Neural cell (in vitro differentiated cells): ENCODE measurements at regions not wholly inside any gene's neighbourhood (a gene's known extent, or its start where the extent isn't known, plus 50 kb on each side); places are given as distances from the start of the nearest gene placed in this dataset.

Experiments used
- H2AFZ ChIP-seq: fragments of 200-600, 300-800 bp; sonication (generic), shearing (Covaris generic); 2 replicates; pipeline ENCODE4 v1.6.0; 2014; ENCODE audit warnings: low read depth, mild to moderate bottlenecking, antibody characterized with exemption, low read length, moderate library complexity
- H3F3A ChIP-seq: fragments of 200-600 bp; shearing (Covaris generic); 2 replicates; pipeline ENCODE4 v1.6.1; 2016; ENCODE audit warnings: mild to moderate bottlenecking, moderate library complexity, mixed read lengths, antibody characterized with exemption, low read length; ENCODE audit not compliant: insufficient read depth, poor library complexity, severe bottlenecking
- H3K27ac ChIP-seq: fragments of 200-600, 300-800 bp; sonication (generic), shearing (Covaris generic); 2 replicates; pipeline ENCODE4 v1.5.1; 2014; ENCODE audit warnings: mild to moderate bottlenecking, low read length, moderate library complexity
- H3K27me3 ChIP-seq: fragments of 300-800, 200-600 bp; sonication (generic), shearing (Covaris generic); 2 replicates; pipeline ENCODE4 v1.6.0; 2014; ENCODE audit warnings: mild to moderate bottlenecking, low read depth, low read length, moderate library complexity; ENCODE audit not compliant: insufficient read depth
- H3K36me3 ChIP-seq: fragments of 300-800, 200-600 bp; sonication (generic), shearing (Covaris generic); 2 replicates; pipeline ENCODE4 v1.5.1; 2014; ENCODE audit warnings: mild to moderate bottlenecking, antibody characterized with exemption, low read length, moderate library complexity; ENCODE audit not compliant: insufficient read depth
- H3K4me2 ChIP-seq: fragments of 300-800, 200-600 bp; sonication (generic), shearing (Covaris generic); 2 replicates; pipeline ENCODE4 v1.6.0; 2014; ENCODE audit warnings: mild to moderate bottlenecking, low read length
- H3K4me3 ChIP-seq: fragments of 300-800, 200-600 bp; sonication (generic), shearing (Covaris generic); 2 replicates; pipeline ENCODE4 v1.5.1; 2014; ENCODE audit warnings: mild to moderate bottlenecking, low read length, moderate library complexity
- H3K79me2 ChIP-seq: fragments of 200-600 bp; shearing (Covaris generic); replicated peaks from 2 replicates; pipeline ENCODE4 v1.6.0; 2014; ENCODE audit warnings: mild to moderate bottlenecking, low read length, moderate library complexity; ENCODE audit not compliant: insufficient read depth
- H3K9ac ChIP-seq: fragments of 300-800, 200-600 bp; sonication (generic), shearing (Covaris generic); 2 replicates; pipeline ENCODE4 v1.6.1; 2016; ENCODE audit warnings: mild to moderate bottlenecking, low read length, mixed read lengths
- H3K9me2 ChIP-seq: fragments of 200-600 bp; shearing (Covaris generic); 2 replicates; pipeline ENCODE4 v1.6.1; 2016; ENCODE audit warnings: mild to moderate bottlenecking, low read length, mixed read lengths; ENCODE audit not compliant: insufficient read depth
- H3K9me3 ChIP-seq: fragments of 200-600, 300-800 bp; sonication (generic), shearing (Covaris generic); 2 replicates; pipeline ENCODE4 v1.6.1; 2016; ENCODE audit warnings: mild to moderate bottlenecking, mixed run types, low read length, moderate library complexity, mixed read lengths
- H4K20me1 ChIP-seq: fragments of 200-600 bp; shearing (Covaris generic); 2 replicates; pipeline ENCODE4 v1.6.1; 2016; ENCODE audit warnings: mild to moderate bottlenecking, mixed run types; ENCODE audit not compliant: insufficient read depth
- EZH2 ChIP-seq: fragments of 200-600, 300-800 bp; shearing (Covaris generic), sonication (generic); IDR thresholded peaks from 2 replicates; pipeline ENCODE4 v1.6.1; 2014; ENCODE audit warnings: antibody characterized with exemption, low read length, borderline replicate concordance, mild to moderate bottlenecking; ENCODE audit not compliant: insufficient read depth, poor library complexity, severe bottlenecking
- MXI1 ChIP-seq: fragments of 450-650 bp; conservative IDR thresholded peaks from 2 replicates; pipeline ENCODE4 v1.6.1; 2014; ENCODE audit warnings: antibody characterized with exemption, mild to moderate bottlenecking; ENCODE audit not compliant: poor library complexity, severe bottlenecking
- TAF1 ChIP-seq: IDR thresholded peaks from 2 replicates; pipeline ENCODE4 v1.6.1; 2012; ENCODE audit warnings: low read depth
- TF ChIP-seq, protein P1 (sequence below): fragments of 450-650 bp; IDR thresholded peaks from 2 replicates; pipeline ENCODE4 v1.5.1; 2014; ENCODE audit warnings: antibody characterized with exemption, mild to moderate bottlenecking, moderate library complexity; ENCODE audit not compliant: poor library complexity, severe bottlenecking
- TF ChIP-seq, protein P2 (sequence below): IDR thresholded peaks from 2 replicates; pipeline ENCODE4 v1.6.1; 2012; ENCODE audit warnings: borderline replicate concordance

DNA sequence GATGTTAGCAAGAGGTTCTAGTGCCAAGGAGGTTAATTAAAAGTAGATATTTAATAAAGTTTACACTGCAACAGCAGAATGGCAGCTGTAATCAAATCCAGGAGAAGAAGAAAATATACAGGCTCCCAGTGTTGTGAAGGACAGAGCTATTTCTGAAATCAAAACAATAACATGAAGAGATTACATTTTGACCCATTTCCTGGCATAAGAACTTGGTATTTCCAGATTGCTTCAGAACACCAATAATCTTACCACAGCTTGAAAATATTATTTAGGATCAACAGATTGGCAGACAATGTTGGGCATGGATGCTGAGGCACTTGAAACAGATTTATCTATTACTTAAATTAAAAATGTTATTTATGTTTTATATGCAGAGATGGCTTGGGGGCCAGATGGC is 692.5 kb downstream of the KCNA4 start:
- Histone ChIP-seq H2AFZ (no peak overlapping the region), H3K9ac (no peak overlapping the region), H3K9me3 (no peaks in the 10 kb centered on the region), H3K4me3 (no peak overlapping the region), H4K20me1 (no peaks in the 10 kb centered on the region), H3K36me3 (no peaks in the 10 kb centered on the region), H3K4me2 (no peak overlapping the region), H3K79me2 (no peaks in the 10 kb centered on the region), H3K27ac (no peak overlapping the region), H3K27me3 (no peaks in the 10 kb centered on the region), H3K9me2 (no peaks in the 10 kb centered on the region), H3F3A (no peaks in the 10 kb centered on the region)
- TF ChIP-seq, protein P1, sequence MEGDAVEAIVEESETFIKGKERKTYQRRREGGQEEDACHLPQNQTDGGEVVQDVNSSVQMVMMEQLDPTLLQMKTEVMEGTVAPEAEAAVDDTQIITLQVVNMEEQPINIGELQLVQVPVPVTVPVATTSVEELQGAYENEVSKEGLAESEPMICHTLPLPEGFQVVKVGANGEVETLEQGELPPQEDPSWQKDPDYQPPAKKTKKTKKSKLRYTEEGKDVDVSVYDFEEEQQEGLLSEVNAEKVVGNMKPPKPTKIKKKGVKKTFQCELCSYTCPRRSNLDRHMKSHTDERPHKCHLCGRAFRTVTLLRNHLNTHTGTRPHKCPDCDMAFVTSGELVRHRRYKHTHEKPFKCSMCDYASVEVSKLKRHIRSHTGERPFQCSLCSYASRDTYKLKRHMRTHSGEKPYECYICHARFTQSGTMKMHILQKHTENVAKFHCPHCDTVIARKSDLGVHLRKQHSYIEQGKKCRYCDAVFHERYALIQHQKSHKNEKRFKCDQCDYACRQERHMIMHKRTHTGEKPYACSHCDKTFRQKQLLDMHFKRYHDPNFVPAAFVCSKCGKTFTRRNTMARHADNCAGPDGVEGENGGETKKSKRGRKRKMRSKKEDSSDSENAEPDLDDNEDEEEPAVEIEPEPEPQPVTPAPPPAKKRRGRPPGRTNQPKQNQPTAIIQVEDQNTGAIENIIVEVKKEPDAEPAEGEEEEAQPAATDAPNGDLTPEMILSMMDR, result no peak

- Histone ChIP-seq H2AFZ (no peak overlapping the region), H3K4me2 (no peak overlapping the region), H3K9me2 (no peaks in the 10 kb centered on the region), H3K27me3 (no peaks in the 10 kb centered on the region), H3K9me3 (no peaks in the 10 kb centered on the region), H3K27ac (no peak overlapping the region), H3K9ac (no peak overlapping the region), H4K20me1 (no peaks in the 10 kb centered on the region), H3K36me3 (no peaks in the 10 kb centered on the region), H3F3A (no peaks in the 10 kb centered on the region), H3K79me2 (no peaks in the 10 kb centered on the region), H3K4me3 (no peak overlapping the region)
- TF ChIP-seq MXI1, result no peak
- no peak for TF ChIP-seq EZH2
- no peak for TF ChIP-seq TAF1
Observed at GRCh38 chr11:29321293-29322132, 695.3 kb downstream of the KCNA4 start.

GRCh38 chr11:29320196-29320595 is 696.6 kb downstream of the KCNA4 start:
- TF ChIP-seq, protein P2, sequence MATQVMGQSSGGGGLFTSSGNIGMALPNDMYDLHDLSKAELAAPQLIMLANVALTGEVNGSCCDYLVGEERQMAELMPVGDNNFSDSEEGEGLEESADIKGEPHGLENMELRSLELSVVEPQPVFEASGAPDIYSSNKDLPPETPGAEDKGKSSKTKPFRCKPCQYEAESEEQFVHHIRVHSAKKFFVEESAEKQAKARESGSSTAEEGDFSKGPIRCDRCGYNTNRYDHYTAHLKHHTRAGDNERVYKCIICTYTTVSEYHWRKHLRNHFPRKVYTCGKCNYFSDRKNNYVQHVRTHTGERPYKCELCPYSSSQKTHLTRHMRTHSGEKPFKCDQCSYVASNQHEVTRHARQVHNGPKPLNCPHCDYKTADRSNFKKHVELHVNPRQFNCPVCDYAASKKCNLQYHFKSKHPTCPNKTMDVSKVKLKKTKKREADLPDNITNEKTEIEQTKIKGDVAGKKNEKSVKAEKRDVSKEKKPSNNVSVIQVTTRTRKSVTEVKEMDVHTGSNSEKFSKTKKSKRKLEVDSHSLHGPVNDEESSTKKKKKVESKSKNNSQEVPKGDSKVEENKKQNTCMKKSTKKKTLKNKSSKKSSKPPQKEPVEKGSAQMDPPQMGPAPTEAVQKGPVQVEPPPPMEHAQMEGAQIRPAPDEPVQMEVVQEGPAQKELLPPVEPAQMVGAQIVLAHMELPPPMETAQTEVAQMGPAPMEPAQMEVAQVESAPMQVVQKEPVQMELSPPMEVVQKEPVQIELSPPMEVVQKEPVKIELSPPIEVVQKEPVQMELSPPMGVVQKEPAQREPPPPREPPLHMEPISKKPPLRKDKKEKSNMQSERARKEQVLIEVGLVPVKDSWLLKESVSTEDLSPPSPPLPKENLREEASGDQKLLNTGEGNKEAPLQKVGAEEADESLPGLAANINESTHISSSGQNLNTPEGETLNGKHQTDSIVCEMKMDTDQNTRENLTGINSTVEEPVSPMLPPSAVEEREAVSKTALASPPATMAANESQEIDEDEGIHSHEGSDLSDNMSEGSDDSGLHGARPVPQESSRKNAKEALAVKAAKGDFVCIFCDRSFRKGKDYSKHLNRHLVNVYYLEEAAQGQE, result no peak
- no peak for TF ChIP-seq EZH2
- TF ChIP-seq TAF1, result no peak
- no peak for TF ChIP-seq MXI1
- no peak overlapping the region for H3K4me3 ChIP-seq
- H3F3A ChIP-seq, result no peaks in the 10 kb centered on the region

More at GRCh38 chr11:29320196-29320595, 696.6 kb downstream of the KCNA4 start:
- H3K4me2 ChIP-seq, result no peak overlapping the region
- no peak overlapping the region for H3K9ac ChIP-seq
- H4K20me1 ChIP-seq, result no peaks in the 10 kb centered on the region
- H3K9me2 ChIP-seq, result no peaks in the 10 kb centered on the region
- no peak overlapping the region for H2AFZ ChIP-seq
- H3K27me3 ChIP-seq, result no peaks in the 10 kb centered on the region
- no peaks in the 10 kb centered on the region for H3K36me3 ChIP-seq
- no peaks in the 10 kb centered on the region for H3K9me3 ChIP-seq
- no peak overlapping the region for H3K27ac ChIP-seq
- no peaks in the 10 kb centered on the region for H3K79me2 ChIP-seq
